Mesenchymal stem cell (in vitro differentiated cells and primary cell): ENCODE measurements at regions not wholly inside any gene's neighbourhood (a gene's known extent, or its start where the extent isn't known, plus 50 kb on each side); places are given as distances from the start of the nearest gene placed in this dataset.
"Not testable (repeated sequence)": the region's sequence is repeated elsewhere in the genome, so short reads cannot be mapped to it uniquely, and the experiment has no call there.

Experiments
- DNase-seq: peaks from one replicate; pipeline ENCODE4 v3.0.0-alpha.2; 2013
- H2AFZ ChIP-seq: one replicate; pipeline ENCODE4 v1.6.1; 2013; ENCODE audit warnings: low read depth, mild to moderate bottlenecking, control low read depth, inconsistent platforms, low read length, moderate library complexity
- H2AK5ac ChIP-seq: 2 replicates; pipeline ENCODE4 v1.6.1; 2013; ENCODE audit warnings: low read length, moderate library complexity, mild to moderate bottlenecking, inconsistent platforms; ENCODE audit not compliant: severe bottlenecking
- H2BK120ac ChIP-seq: one replicate; pipeline ENCODE4 v1.6.1; 2013; ENCODE audit warnings: low read depth, mild to moderate bottlenecking, inconsistent platforms, low read length, moderate library complexity
- H2BK12ac ChIP-seq, 2 experiments: one replicate each; pipeline ENCODE4 v1.6.1; 2013; ENCODE audit warnings: inconsistent platforms in 2 of 2, low read length in 2 of 2, mild to moderate bottlenecking in 2 of 2, moderate library complexity in 2 of 2, control low read depth in 1 of 2
- H2BK15ac ChIP-seq: one replicate; pipeline ENCODE4 v1.6.1; 2013; ENCODE audit warnings: mild to moderate bottlenecking, low read depth, inconsistent platforms; ENCODE audit not compliant: poor library complexity, severe bottlenecking
- H2BK5ac ChIP-seq: 2 replicates; pipeline ENCODE4 v1.6.1; 2013; ENCODE audit warnings: low read depth, mild to moderate bottlenecking, low read length, control low read depth, inconsistent platforms; ENCODE audit not compliant: poor library complexity, severe bottlenecking
- H3K14ac ChIP-seq, 2 experiments: one replicate each; pipeline ENCODE4 v1.6.1; 2013; ENCODE audit warnings: inconsistent platforms in 2 of 2, low read length in 2 of 2, control low read depth in 1 of 2, mild to moderate bottlenecking in 1 of 2, moderate library complexity in 1 of 2
- H3K18ac ChIP-seq, 2 experiments: one replicate each; pipeline ENCODE4 v1.6.1; 2013; ENCODE audit warnings: inconsistent platforms in 2 of 2, low read length in 2 of 2, control low read depth in 1 of 2, low read depth in 1 of 2, mild to moderate bottlenecking in 1 of 2
- H3K23ac ChIP-seq, 2 experiments: one replicate each; pipeline ENCODE4 v1.6.1; 2013; ENCODE audit warnings: inconsistent platforms in 2 of 2, low read length in 2 of 2, mild to moderate bottlenecking in 2 of 2, moderate library complexity in 2 of 2, control low read depth in 1 of 2
- H3K27ac ChIP-seq: 2 replicates; pipeline ENCODE4 v1.5.1; 2013; ENCODE audit warnings: mild to moderate bottlenecking, moderate library complexity, low read length, control low read depth, inconsistent platforms; ENCODE audit not compliant: poor library complexity, severe bottlenecking
- H3K27me3 ChIP-seq, 2 experiments: 2 replicates each; pipeline versions ENCODE4 v1.6.1 to v1.7.0; 2013; ENCODE audit warnings: low read length in 2 of 2, mild to moderate bottlenecking in 2 of 2, moderate library complexity in 2 of 2, control low read depth in 1 of 2, inconsistent platforms in 1 of 2; ENCODE audit not compliant: control insufficient read depth in 1 of 2, insufficient read depth in 1 of 2
- H3K36me3 ChIP-seq, 2 experiments: 2 replicates each; pipeline versions ENCODE4 v1.6.1 to v1.7.0; 2013; ENCODE audit warnings: low read length in 2 of 2, control low read depth in 1 of 2, inconsistent platforms in 1 of 2, low read depth in 1 of 2, mild to moderate bottlenecking in 1 of 2; ENCODE audit not compliant: insufficient read depth in 2 of 2, control insufficient read depth in 1 of 2
- H3K4ac ChIP-seq, 2 experiments: one replicate each; pipeline ENCODE4 v1.6.1; 2013; ENCODE audit warnings: inconsistent platforms in 2 of 2, low read length in 2 of 2, mild to moderate bottlenecking in 2 of 2, moderate library complexity in 2 of 2, control low read depth in 1 of 2, low read depth in 1 of 2
- H3K4me1 ChIP-seq: 2 replicates; pipeline ENCODE4 v1.6.1; 2013; ENCODE audit warnings: low read depth, low read length, control low read depth; ENCODE audit not compliant: control insufficient read depth, insufficient read depth
- H3K4me2 ChIP-seq: 2 replicates; pipeline ENCODE4 v1.6.1; 2013; ENCODE audit warnings: low read length, mild to moderate bottlenecking, inconsistent platforms; ENCODE audit not compliant: poor library complexity, severe bottlenecking
- H3K4me3 ChIP-seq, 2 experiments: 2 replicates each; pipeline versions ENCODE4 v1.5.1 to v1.7.0; 2013; ENCODE audit warnings: low read length in 2 of 2, mild to moderate bottlenecking in 2 of 2, control low read depth in 1 of 2, low read depth in 1 of 2; ENCODE audit not compliant: insufficient read depth in 1 of 2
- H3K79me1 ChIP-seq: replicated peaks from 2 replicates; pipeline ENCODE4 v1.6.1; 2013; ENCODE audit warnings: mild to moderate bottlenecking, control low read depth, low read length, inconsistent platforms; ENCODE audit not compliant: poor library complexity, severe bottlenecking
- H3K9ac ChIP-seq: 2 replicates; pipeline ENCODE4 v1.7.0; 2013; ENCODE audit warnings: mild to moderate bottlenecking, low read length, moderate library complexity
- H3K9me3 ChIP-seq: 2 replicates; pipeline ENCODE4 v1.7.0; 2013; ENCODE audit warnings: mild to moderate bottlenecking, low read length; ENCODE audit not compliant: control insufficient read depth
- H4K8ac ChIP-seq: one replicate; pipeline ENCODE4 v1.6.1; 2013; ENCODE audit warnings: inconsistent platforms, mild to moderate bottlenecking, low read length, moderate library complexity
- H4K91ac ChIP-seq: one replicate; pipeline ENCODE4 v1.6.1; 2013; ENCODE audit warnings: mild to moderate bottlenecking, low read length, inconsistent platforms
- WGBS: methylation state at CpG from one replicate; pipeline ENCODE4 v1.1.7; 2013; ENCODE audit warnings: mixed read lengths; 5-methylcytosine and 5-hydroxymethylcytosine counted together

DNA sequence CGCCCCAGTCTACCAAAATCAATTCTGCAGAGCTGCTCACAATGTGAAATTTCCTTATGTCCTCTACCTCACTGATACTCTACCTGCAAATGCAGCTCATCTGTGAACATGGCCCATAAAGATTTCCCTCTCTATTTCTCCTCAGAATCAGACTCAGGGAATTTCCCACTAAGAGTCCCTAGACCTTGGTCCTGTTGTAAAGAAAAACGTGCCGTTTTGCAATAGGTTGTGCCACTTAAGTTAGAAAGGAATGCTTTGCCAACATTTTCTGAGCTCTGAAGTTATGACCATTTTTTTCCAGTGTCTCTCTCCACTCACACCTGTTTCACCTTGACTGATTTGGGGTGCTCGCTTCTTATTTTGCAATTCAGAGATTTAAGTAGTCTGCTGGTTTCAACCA, 100.7 kb downstream of the SPDYE17 start:
- H4K91ac ChIP-seq, H3K4me1 ChIP-seq, H3K4me3 ChIP-seq, H4K8ac ChIP-seq, H3K36me3 ChIP-seq, H3K4me2 ChIP-seq, H2AK5ac ChIP-seq, H3K27ac ChIP-seq, H2AFZ ChIP-seq, H3K23ac ChIP-seq, H3K9me3 ChIP-seq, H2BK120ac ChIP-seq, H3K9ac ChIP-seq, DNase-seq, H3K4ac ChIP-seq, H3K18ac ChIP-seq, H3K79me1 ChIP-seq, H2BK15ac ChIP-seq, H3K27me3 ChIP-seq, H2BK12ac ChIP-seq, H3K14ac ChIP-seq, H2BK5ac ChIP-seq: not testable (repeated sequence)
- WGBS: 81% methylated on average over 2 of the region's 4 CpGs

GRCh38 chr7:76930416-76930815, 101.7 kb downstream of the SPDYE17 start:
- H4K8ac ChIP-seq: not testable (repeated sequence)
- WGBS: 100% methylated on average over 4 of the region's 5 CpGs

GRCh38 chr7:76928751-76929150, 103.4 kb downstream of the SPDYE17 start:
- not testable (repeated sequence) for H3K23ac ChIP-seq, H2BK15ac ChIP-seq, H3K4me2 ChIP-seq, H3K4ac ChIP-seq, H2BK120ac ChIP-seq, H3K27me3 ChIP-seq, H4K91ac ChIP-seq, H3K27ac ChIP-seq, H2BK12ac ChIP-seq, H3K4me3 ChIP-seq, DNase-seq, H4K8ac ChIP-seq, H2AFZ ChIP-seq, H3K9ac ChIP-seq, H3K4me1 ChIP-seq, H2BK5ac ChIP-seq, H3K14ac ChIP-seq, H3K18ac ChIP-seq, H3K9me3 ChIP-seq, H2AK5ac ChIP-seq, H3K79me1 ChIP-seq, H3K36me3 ChIP-seq
- 37% methylated on average over 2 of the region's 4 CpGs for WGBS

More at GRCh38 chr7:76930416-76930815, 101.7 kb downstream of the SPDYE17 start:
- H3K14ac ChIP-seq, H3K9me3 ChIP-seq, H3K79me1 ChIP-seq, H2BK120ac ChIP-seq, H2AK5ac ChIP-seq, H3K23ac ChIP-seq, H3K27me3 ChIP-seq, H3K4me2 ChIP-seq, H3K4ac ChIP-seq, H3K4me3 ChIP-seq, H3K36me3 ChIP-seq, H3K27ac ChIP-seq, H4K91ac ChIP-seq, H2AFZ ChIP-seq, H3K18ac ChIP-seq, H3K9ac ChIP-seq, H2BK12ac ChIP-seq, DNase-seq, H2BK15ac ChIP-seq, H3K4me1 ChIP-seq, H2BK5ac ChIP-seq: not testable (repeated sequence)

- not testable (repeated sequence) for H3K4me2 ChIP-seq, H3K36me3 ChIP-seq, H3K14ac ChIP-seq, H3K23ac ChIP-seq, H3K4me3 ChIP-seq, H3K9me3 ChIP-seq, H4K91ac ChIP-seq, H3K18ac ChIP-seq, H3K4me1 ChIP-seq, H3K27ac ChIP-seq, H4K8ac ChIP-seq, H3K9ac ChIP-seq, H3K27me3 ChIP-seq, H2AFZ ChIP-seq, H2AK5ac ChIP-seq, H3K79me1 ChIP-seq, H2BK120ac ChIP-seq, DNase-seq, H3K4ac ChIP-seq, H2BK12ac ChIP-seq, H2BK5ac ChIP-seq, H2BK15ac ChIP-seq
- WGBS: 88% methylated on average over 2 of the region's 3 CpGs
Observed at GRCh38 chr7:76927741-76928393, 104.3 kb downstream of the SPDYE17 start.
